ENCODE measurements at regions not wholly inside any gene's neighbourhood (a gene's known extent, or its start where the extent isn't known, plus 50 kb on each side); places are given as distances from the start of the nearest gene placed in this dataset.

DNA sequence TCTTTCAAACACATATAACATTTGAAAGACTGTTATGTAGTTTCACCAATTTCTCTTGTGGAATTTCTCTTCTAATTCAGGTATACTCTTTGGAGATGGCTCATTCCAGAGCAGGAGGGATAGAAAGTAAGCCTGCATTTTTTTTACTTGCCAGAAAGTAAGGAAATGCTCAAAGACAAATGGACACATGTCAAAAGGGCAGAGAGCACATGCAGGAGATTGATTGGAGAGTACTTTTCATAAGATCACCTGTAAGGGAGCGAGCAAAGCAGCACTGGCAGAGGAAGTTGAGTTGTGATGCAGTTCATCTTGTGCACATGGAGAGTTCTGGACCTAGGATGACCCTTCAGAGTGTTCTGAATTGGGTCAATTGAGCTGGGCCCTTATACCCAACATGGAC, 51.4 kb upstream of the FBXO33 start:
- no peak for DNase-seq (ENCODE audit: low read depth, low spot score)
- H3K27ac ChIP-seq: no peak overlapping the region
